Cardiac fibroblast (primary cell): ENCODE measurements at regions not wholly inside any gene's neighbourhood (a gene's known extent, or its start where the extent isn't known, plus 50 kb on each side); places are given as distances from the start of the nearest gene placed in this dataset.

Experiments
- DNase-seq, 2 donors: peaks; one replicate each; pipeline versions ENCODE4 v3.0.0 to v3.0.0-alpha.2; 2010; ENCODE audit warnings: low read depth in 2 of 2
- H3K4me3 ChIP-seq, 2 donors: replicated peaks in 1 of 2; 1 replicate in 1 of 2; 2 replicates in 1 of 2; pipeline ENCODE4 v1.5.1; 2011; ENCODE audit warnings: low read depth in 2 of 2, low read length in 2 of 2, mild to moderate bottlenecking in 2 of 2, moderate library complexity in 1 of 2
- CTCF ChIP-seq: IDR thresholded peaks from one replicate; pipeline ENCODE4 v1.5.1; 2011; ENCODE audit warnings: low read depth, mild to moderate bottlenecking, low read length, inconsistent platforms

GRCh38 chr13:80642641-80643040, 301.7 kb upstream of the SPRY2 start:
- TF ChIP-seq CTCF: no peak
- no peak overlapping the region for H3K4me3 ChIP-seq
- peak in 1 of 2 donors; percentile 14 for DNase-seq

- no peak for TF ChIP-seq CTCF
- peak; percentile 3 to 15 for DNase-seq
- H3K4me3 ChIP-seq: no peak overlapping the region
These were observed 292.3 kb upstream of the SPRY2 start for GRCh38 chr13:80633251-80633650.

GRCh38 chr13:80630685-80631121, 289.8 kb upstream of the SPRY2 start:
- no peak overlapping the region for H3K4me3 ChIP-seq
- no peak for TF ChIP-seq CTCF
- peak; percentile 91 to 98 for DNase-seq

GRCh38 chr13:80618781-80619180, 277.9 kb upstream of the SPRY2 start:
- peak in 1 of 2 donors; percentile 19 for DNase-seq
- H3K4me3 ChIP-seq: no peak overlapping the region
- TF ChIP-seq CTCF: no peak

- no peak for DNase-seq
- no peak for TF ChIP-seq CTCF
- no peak overlapping the region for H3K4me3 ChIP-seq
These were observed 271.9 kb upstream of the SPRY2 start for GRCh38 chr13:80612804-80613203.

GRCh38 chr13:80611310-80611709, 270.4 kb upstream of the SPRY2 start:
- TF ChIP-seq CTCF: no peak
- DNase-seq: no peak
- no peak overlapping the region for H3K4me3 ChIP-seq

- no peak for TF ChIP-seq CTCF
- no peak for DNase-seq
- no peak overlapping the region for H3K4me3 ChIP-seq
These were observed 264.8 kb upstream of the SPRY2 start for GRCh38 chr13:80605716-80606115.
